Suprapubic skin (tissue), 4 donors: ENCODE measurements at regions not wholly inside any gene's neighbourhood (a gene's known extent, or its start where the extent isn't known, plus 50 kb on each side); places are given as distances from the start of the nearest gene placed in this dataset.

ENCODE experiments used
- CTCF ChIP-seq, 2 donors: fragments of 200-600 bp in 1 of 2; fragments of 450-650 bp in 1 of 2; sonication (generic) in 1 of 2; IDR thresholded peaks; one replicate each; pipeline ENCODE4 v1.5.1; 2016 to 2019; ENCODE audit warnings: antibody characterized with exemption in 2 of 2, mild to moderate bottlenecking in 1 of 2, moderate library complexity in 1 of 2
- EP300 ChIP-seq: sonication (generic); formaldehyde crosslinking; IDR thresholded peaks from one replicate; pipeline ENCODE4 v1.6.1; 2017; ENCODE audit warnings: antibody characterized with exemption
- POLR2A ChIP-seq, 2 donors: fragments of 450-650 bp; IDR thresholded peaks; one replicate each; pipeline ENCODE4 v1.6.1; 2017; ENCODE audit warnings: antibody characterized with exemption in 2 of 2, mild to moderate bottlenecking in 2 of 2, moderate library complexity in 2 of 2
- POLR2AphosphoS5 ChIP-seq, 3 donors: sonication (generic); formaldehyde crosslinking; IDR thresholded peaks; one replicate each; pipeline ENCODE4 v1.6.1; 2017; ENCODE audit warnings: antibody characterized with exemption in 3 of 3

DNA sequence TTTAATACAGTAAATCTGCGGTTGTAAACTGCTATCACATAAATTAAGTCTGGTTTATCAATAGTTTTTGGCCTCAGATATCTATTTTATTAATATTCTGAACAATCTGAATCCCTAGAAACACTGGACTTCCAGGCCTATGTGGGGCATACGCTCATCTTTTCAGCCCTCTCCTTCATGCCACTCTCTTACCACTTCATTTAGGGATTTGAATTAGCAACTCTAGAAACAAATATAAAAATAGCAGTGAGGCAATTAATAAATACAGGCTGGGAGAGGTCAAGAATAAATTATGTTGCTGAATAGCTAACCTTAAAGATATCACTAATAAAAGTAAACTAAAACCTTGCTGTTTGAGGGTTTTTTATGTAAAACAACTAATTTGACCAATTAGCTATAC, 480.3 kb upstream of the CD180 start:
- TF ChIP-seq CTCF (IDR thresholded peaks at IDR 0.05) = no peak
- TF ChIP-seq POLR2AphosphoS5 (IDR thresholded peaks at IDR 0.05) = no peak
- TF ChIP-seq POLR2A (IDR thresholded peaks at IDR 0.05) = no peak
- no peak for TF ChIP-seq EP300
